ENCODE measurements at regions not wholly inside any gene's neighbourhood (a gene's known extent, or its start where the extent isn't known, plus 50 kb on each side); places are given as distances from the start of the nearest gene placed in this dataset.

GRCh38 chr2:47256416-47257087 lies 80.2 kb upstream of the CALM2 start:
- TF ChIP-seq CTCF (conservative IDR thresholded peaks at IDR 0.05) (no peak), EZH2 (IDR thresholded peaks at IDR 0.05; ENCODE audit: low read depth) (no peak)

Data from PC-9 (cell line).